ENCODE measurements at regions not wholly inside any gene's neighbourhood (a gene's known extent, or its start where the extent isn't known, plus 50 kb on each side); places are given as distances from the start of the nearest gene placed in this dataset.
"Not testable (repeated sequence)": the region's sequence is repeated elsewhere in the genome, so short reads cannot be mapped to it uniquely, and the experiment has no call there.

DNA sequence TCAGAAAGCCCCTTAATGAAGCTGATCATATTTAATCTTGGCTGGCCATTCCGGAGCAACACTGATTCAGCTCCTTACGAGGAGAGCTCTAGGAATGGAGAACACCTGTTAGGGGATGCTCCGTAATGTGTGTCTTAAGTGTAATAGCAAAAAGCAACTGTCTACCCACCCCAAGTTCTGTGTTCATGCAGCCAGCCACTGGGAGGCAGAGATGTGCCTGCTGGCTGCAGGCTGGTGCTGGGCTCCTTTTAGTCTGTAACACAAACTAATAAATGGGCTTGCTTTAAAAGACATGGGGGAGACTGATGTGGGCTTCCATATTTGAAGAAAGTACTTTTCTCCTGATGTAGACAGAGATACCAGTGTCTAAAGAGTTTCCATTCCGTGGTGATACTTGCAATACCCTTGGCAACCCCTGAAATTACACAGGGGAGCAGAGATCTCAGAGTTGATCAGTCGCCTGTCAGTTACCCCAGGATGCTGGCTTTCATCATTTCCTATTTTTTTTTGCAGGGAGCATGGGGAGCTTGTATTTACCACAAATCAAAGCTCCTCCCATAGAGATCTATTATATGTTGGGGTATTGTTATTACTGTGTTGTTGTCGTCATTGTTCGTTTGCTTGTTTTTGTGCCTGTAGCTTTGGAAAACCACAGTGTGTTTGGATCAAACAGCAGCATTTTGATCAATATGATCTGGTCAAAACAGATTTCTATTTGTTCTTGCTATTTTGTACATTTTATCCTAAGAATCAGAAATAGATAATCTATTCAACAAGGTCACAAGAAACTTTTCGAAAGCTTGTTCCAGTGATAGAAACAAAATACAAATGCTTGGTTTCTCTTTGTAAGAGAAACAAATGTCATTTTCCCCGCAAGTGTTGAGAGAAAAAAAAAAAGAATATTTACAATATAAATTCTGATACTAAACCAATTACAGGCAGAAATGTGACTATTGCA lies 65.8 kb downstream of the MTX3 start:
- peak in 2 of 6 experiments; percentile 3 to 7 for DNase-seq

DNA sequence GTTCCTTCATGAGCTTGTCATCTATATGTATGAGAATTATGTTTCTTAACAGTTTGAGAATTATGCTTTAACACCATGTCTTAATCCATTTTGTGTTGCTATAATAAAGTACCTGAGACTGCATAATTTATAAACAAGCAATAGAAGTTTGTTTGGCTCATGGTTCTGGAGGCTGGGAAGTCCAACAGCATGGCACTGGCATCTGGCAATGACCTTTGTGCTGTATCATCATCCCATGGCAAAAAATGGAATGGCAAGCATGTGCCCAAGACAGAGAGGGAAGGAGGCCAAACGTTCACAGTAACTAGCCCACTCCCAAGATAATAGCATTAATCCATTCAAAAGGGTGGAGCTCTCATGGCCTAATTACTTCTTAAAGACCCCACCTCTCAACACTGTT lies 67.6 kb downstream of the MTX3 start:
- DNase-seq, result no peak

DNA sequence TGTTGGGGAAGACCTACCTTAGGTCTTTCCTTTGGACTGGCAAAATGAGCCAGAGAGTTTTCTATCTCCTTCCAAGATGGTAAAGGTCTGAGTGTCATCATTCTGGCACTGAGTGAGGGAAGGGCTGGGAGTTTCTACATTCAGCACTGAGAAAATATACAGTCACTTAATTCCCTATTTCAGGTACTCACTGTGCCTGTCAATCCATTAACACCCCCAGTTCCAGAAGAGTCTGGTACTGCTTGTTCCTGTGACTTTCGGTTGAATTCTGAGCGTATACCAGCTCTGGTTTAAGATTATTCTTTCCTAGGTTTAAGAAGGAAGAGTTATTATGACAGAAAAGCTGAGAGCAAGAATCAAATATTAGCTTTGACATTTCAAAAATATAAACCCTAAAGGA lies 68.4 kb downstream of the MTX3 start:
- DNase-seq, result no peak

DNA sequence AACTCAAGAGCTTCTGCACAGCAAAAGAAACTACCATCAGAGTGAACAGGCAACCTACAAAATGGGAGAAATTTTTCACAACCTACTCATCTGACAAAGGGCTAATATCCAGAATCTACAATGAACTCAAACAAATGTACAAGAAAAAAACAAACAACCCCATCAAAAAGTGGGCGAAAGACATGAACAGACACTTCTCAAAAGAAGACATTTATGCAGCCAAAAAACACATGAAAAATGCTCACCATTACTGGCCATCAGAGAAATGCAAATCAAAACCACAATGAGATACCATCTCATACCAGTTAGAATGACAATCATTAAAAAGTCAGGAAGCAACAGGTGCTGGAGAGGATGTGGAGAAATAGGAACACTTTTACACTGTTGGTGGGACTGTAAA lies 83.6 kb downstream of the MTX3 start:
- not testable (repeated sequence) for DNase-seq

DNA sequence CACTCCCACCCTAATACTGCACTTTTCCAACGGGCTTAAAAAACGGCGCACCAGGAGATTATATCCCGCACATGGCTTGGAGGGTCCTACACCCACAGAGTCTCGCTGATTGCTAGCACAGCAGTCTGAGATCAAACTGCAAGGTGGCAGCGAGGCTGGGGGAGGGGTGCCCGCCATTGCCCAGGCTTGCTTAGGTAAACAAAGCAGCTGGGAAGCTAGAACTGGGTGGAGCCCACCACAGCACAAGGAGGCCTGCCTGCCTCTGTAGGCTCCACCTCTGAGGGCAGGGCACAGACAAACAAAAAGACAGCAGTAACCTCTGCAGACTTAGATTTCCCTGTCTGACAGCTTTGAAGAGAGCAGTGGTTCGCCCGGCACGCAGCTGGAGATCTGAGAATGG lies 88.5 kb downstream of the MTX3 start:
- not testable (repeated sequence) for DNase-seq

DNA sequence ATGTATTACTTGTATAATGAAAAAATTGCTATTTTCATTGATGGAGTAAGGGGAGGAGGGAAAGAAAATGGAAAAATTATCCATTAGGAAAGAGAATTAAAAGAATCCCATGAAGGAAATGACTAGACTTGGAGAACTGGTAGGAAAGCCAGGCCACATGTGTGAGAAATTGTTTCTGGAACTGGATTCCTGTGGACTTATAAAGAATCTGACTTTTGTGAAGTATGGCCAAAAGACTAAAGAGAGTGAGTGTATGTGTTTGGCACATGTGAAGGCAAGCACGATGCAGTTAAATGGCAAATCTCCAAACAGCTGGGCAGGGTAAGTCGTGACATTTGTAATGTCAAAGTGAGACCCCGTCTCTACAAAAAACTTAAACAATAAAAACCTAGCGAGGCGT lies 89.4 kb downstream of the MTX3 start:
- DNase-seq, result no peak

DNA sequence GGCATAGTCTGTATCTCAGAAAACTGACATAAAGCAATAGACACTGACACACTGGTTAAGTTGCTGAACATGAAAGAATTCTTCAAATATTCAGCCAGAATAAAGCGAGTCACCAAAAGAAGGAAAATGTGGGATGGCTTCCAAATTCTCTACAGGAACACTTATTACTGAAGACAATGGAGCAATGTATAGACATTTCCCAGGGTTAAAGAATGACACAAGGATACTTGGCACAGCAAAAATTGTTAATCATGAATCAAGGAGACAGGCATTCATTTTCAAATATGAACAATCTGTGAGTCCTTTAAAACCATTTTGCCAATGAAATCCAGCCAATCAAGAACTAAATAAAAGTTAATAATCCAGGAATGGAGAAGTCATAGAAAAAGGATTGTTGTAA lies 92.5 kb downstream of the MTX3 start:
- DNase-seq, result no peak

DNA sequence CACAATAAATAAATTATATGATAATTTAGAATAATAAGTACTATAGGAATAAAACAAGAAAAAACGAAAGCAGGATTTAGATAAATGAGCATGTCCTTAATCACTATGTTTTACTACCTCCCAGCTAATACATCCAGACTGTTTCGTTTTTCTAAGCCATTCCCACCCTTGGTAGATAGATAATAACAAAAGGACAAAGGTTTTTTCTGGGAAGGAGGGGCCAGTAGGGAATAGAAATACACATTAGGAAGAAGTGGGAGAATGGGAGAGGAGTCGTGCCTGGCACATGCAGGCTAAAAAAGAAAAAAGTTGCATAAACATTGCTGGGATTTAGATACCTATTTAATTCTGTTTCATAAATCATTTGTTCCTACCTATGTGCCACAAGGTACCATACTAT lies 97.1 kb downstream of the MTX3 start:
- no peak for DNase-seq

DNA sequence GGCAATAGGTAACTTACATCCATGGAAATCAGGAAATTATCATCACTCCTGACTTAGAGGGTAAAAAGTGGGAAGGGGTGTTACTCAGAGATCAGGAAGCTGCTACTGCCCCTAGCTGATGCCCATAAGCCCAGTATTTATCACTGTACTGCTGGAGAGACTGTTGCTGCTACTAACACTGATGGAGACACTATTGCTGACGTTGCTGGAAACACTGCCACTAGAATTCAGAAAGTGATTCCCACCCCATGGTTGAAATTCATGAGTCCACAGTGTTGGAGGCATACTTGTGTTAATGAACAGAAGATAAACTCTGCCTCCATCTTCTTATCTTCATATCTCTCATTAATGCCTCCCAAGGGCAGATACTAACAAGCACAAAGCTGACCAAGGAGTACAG lies 97.6 kb downstream of the MTX3 start:
- DNase-seq, result no peak

DNA sequence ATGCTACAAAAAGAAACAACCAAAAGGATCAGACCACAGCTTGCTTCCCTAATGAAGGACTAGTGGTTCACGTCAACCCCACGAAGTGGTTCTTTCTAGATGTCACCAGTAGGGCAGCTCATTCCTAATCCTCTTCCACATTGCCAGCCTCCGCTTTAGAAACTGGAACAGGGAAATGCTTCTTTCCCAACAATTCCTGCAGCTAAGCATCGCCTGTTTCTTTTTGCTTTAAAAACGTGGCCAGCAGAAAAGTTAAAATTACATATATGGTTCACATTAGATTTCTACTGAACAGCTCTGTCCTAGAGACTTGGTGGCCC lies 100.2 kb downstream of the MTX3 start:
- DNase-seq, result no peak

DNA sequence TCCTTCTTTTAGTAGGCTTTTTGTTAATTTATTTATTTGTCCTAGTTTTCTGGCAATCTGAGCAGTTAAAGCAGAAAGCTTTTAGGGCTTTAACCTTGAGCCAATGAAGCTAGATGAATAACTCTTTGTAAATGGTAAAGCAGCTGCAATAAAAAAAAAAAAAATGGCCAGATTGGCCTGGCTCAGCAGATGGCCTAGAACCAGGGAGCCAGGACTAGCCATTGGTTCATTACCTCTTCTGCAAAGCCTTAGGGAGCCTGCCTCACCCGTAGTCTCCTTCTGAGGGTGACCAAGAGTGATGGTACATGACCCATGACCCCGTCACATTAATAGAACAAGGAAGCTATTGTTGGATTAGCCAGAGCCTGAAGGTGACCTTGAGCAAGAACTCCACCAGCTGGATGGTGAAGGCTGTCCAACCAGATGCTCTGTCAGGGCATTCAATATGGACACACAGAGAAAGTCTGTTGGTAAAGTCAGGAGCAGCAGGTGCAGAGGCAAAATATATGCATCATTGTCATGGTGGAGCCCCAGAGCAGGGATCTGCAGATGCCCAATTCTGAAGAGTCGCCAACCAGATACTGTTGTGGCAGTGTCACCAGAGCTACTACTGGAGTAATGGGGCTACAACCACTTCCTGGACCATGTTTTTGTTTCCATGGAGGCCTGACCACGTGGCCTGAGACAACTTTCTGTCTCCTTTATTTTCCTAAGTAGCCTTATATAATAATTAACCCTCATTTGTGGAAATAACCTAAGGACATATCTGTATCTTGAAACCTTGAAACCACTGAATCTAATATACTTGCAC lies 100.7 kb downstream of the MTX3 start:
- no peak for DNase-seq

DNA sequence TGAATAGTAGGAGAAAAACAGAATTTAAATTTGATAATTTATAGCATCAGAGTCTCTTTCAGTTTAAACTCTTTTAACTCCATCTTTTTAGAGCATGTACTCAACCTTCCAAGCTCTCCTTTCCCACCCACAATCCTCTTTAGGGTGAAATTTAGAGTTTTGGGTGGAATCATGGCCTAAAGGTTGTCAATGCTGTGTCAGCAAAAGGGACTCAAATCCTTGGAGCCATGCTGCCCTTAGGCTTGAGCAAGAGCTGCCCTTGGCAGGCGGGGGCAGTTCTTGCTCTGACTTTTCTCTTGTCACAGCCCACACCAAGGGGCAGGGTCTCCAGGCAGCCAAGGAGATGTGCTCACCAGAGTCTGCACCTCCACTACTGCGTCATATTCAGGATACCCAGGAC lies 102.4 kb downstream of the MTX3 start:
- DNase-seq, result no peak

DNA sequence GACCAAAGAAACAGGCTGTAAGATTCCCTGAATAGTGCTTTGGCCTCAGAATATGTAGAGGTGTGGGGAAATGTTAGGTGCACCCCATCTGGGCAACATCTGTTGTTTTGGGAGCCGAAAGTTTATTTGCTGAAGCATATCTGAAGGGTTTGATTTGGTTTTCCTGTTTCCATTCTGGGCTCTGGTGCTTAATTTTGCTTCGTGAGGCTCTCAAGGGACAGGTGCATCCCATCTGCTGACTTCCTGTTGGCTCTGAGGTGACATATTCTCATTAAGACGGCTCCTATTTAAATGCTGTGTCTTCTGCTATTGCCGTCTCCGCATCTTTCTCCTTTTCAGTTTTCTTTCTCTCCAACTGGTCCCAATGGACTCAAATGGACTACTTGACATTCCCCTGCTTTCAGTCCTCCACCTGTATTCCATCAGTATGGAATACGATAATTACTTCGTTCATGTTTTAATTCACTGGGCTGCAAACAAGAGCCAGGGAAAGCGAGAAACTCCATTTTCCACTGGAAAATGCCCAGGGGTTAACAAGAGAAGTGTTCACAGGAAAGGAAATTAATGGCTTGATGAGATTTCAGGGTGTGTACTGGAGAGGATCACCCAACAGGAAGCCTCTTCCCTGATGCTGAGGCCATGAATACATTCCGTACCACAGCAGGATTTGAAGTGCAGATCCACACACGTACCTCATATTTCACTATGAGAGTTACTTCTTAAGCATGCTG lies 104.0 kb downstream of the MTX3 start:
- no peak for DNase-seq

DNA sequence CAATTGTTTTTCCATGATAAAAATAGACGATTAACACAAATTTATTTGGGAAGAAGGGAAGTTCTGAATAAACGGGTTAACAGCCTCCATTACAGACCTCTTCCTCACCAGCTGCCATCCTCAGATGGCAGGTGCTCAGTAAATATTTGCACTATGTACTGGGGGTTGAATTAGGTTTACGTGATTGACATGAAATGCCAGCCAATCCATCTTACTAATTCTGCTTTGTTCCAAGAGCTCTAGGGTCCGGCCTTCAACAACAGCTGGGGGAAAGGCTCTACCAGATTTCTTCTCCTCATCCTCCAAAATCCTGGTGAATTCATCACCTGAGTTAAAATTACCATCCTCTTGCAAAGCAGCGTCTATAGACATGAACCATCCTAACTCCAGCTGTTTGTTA lies 104.6 kb downstream of the MTX3 start:
- no peak for DNase-seq

DNA sequence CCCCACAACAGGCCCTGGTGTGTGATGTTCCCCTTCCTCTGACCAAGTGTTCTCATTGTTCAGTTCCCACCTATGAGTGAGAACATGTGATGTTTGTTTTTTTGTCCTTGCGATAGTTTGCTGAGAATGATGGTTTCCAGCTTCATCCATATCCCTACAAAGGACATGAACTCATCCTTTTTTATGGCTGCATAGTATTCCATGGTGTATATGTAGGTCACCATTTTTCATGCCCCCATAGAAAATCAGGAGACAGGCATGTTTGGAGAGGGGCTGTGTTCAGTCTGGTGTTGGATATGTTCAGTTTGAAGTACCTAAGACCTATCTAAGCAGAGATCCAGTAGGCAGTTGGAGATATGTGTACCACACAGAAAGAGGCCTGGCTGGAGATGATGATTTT lies 111.2 kb downstream of the MTX3 start:
- DNase-seq, result not testable (repeated sequence)

DNA sequence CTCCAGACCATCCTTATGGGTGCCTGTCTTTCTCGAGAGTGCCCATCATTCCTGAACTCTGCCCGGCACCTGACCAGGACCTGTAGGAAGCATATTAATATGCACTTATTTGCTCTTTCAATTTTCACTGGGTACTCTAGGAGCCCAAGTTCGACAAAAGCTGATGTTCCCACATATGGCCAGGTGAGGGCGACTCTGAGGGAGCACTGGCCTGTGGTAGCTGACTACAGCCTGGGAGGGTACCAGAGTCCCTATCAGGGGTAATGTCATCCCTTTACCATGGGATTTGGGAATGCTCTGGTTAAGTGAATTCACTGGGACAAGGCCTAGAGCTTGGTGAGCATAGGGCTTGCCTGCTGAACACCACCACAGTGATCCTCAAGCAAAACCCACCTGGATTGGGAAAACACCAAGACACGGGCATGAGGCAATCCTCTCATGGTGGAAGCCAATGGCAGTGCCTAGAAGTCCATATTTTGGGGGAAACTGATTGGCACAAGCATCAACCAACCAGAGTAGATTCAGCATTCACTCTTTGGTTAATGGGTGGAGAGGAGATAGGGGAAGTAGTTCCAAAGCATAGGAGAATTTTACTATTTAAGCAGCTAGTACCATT lies 112.2 kb downstream of the MTX3 start:
- DNase-seq, result peak in 1 of 6 experiments; percentile 16

DNA sequence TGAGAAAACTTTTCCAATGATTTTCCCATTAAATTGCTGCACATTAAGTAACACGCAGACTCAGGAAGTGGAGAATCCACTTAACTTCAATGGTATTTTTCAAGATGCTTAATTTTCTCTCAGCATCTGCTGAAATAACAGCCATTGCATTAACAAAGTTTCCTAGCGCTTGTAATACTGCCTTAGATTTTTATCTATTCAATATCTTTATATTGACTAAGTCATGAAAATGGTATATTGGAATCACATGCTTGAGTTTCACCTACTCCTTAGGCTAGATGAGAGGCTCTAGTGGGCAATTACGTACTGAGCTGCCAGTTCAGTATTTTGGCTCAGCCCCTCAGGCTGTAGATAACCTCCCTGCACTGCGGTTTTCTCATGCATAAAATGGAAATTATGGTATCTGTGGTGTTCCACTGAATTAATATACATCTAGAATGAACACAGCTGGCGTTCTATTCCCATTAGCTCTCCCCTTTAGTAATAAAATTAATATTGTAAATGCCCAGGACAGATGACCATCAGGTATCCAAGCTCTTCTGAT lies 112.9 kb downstream of the MTX3 start:
- no peak for DNase-seq

DNA sequence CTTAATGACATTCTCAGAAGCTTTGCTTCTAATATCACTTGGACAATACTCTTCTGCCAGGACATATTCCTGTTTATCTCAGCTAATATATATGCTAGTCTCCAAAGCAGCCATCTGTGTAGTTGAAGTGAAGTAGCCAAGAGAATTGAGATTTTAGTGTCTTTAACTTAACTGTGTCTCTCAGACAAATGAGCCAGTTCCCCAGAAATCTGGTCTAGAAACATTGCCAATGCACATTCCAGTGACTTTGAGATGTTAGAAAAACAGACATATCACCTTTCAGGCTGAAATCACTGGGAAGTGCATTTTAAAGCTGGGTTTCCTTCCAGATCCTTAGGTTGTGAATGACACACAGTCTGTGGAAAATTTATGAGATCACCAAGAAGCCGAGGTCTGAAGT lies 114.6 kb downstream of the MTX3 start:
- no peak for DNase-seq

DNA sequence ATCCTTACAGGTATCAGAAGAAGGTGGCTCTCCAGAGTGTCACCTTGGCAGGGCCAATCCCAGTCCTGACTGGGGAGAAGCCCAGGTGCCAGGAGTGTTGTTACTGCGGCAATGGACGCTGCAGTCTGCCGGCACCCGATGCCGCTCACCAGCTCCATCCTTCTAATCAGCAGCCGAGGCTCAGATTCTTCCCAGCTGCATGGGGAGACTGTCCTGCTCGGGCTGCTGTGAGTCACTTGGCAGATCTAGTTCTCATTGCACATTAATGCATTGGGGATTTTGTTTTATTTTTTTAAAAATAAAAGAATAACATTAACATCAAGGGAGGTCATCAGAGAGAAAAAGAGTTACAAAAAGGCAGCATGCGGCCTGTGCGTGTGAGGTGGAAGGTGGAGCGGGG lies 115.8 kb downstream of the MTX3 start:
- DNase-seq, result no peak

DNA sequence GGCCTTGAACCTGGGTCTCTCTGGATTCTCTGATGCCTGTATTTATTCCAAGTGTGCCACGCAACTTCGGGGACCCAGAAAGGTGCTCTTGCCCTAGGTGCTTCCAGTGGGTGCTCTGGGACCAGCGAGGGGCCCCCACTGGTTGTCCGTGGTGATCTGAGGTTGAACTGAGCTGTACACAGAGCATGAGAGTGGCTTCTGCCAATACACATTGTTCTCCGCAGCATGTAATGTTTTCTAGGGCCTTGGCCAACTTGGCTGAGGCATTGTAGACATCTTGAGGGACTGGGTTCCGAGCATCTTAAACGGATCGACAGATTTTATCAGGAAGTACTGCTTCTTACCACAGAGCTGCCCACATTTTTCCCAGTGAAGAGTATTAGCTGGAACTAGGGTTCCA lies 117.9 kb downstream of the MTX3 start:
- DNase-seq, result no peak

DNA sequence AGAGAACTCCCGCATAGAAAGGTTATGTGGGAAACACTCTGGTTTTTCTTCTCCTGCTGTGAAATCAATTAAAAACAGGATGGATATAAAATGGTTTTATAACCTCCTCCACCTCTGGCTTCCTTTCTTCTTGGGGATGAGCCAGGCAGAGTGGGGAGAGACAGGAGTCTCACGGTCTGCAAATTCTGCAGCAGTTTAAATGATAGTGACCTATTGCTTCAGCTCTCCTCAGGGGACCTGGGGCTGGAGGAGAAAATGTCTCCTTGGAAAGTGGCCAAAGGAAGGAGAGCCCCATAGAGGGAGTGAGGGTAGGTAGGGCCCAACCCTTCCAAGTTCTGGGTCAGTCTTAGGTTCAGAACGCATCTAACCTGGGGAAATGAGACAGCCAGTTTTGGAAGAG lies 118.8 kb downstream of the MTX3 start:
- no peak for DNase-seq

DNA sequence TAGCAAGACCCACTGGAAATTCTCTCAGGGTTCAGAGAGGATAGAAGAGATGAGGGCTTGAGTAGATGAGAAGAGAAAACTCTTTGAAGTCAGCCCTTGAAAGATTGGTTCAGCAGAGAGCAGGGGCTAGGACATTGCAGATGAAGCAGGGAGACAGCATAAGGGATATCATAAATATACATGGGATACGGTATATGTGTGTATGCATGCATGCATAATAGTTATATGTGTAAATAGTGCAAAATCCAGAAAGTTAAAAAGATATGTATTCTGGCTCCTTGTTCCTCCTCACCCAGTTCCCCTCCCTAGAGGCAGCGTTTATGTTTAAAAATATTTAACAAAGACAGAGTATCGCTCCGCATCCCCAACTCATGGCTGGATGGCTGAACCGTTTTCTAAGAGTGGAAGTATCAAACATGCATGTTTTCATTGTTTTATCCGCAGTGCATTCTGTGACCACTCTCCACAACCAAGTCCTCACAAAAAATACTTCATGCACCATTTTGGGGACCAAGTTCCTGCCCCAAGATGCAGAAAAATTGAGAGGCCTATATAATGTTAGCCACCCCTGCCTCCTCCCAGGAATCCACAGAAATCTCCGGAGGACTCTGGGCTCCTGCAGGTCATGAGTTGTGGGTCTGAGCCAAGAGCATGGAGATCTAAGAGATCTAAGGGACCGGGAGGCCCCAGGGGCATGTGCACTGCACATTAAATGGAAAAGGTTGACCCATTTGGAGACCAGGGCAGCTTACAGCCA lies 119.5 kb downstream of the MTX3 start:
- no peak for DNase-seq

Data from stimulated activated naive CD4-positive, alpha-beta T cell (primary cell).